ENCODE measurements at regions not wholly inside any gene's neighbourhood (a gene's known extent, or its start where the extent isn't known, plus 50 kb on each side); places are given as distances from the start of the nearest gene placed in this dataset.
"Not testable (repeated sequence)": the region's sequence is repeated elsewhere in the genome, so short reads cannot be mapped to it uniquely, and the experiment has no call there.

DNA sequence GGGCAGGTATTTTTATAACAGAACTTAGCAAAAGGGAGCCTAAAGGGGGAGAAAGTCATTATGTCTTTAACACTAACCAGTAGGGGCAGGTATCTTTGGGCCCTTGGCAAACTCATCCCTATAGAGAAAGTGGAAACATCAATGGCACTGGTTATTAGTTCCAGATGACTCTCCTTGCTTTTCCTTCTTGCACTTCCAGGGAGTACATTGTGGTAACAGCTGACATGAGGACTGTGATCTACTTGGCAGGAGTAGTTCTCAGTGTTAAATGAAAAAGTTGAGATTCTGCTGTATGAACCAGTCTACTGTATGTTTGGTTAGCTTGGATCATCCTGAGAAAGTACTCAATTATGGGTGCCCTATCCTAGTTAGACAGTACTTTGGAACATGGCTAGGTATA lies 93.6 kb downstream of the ATXN3L start:
- POLR2A ChIA-PET, result no interaction called here
- CTCF ChIA-PET, result no interaction called here

DNA sequence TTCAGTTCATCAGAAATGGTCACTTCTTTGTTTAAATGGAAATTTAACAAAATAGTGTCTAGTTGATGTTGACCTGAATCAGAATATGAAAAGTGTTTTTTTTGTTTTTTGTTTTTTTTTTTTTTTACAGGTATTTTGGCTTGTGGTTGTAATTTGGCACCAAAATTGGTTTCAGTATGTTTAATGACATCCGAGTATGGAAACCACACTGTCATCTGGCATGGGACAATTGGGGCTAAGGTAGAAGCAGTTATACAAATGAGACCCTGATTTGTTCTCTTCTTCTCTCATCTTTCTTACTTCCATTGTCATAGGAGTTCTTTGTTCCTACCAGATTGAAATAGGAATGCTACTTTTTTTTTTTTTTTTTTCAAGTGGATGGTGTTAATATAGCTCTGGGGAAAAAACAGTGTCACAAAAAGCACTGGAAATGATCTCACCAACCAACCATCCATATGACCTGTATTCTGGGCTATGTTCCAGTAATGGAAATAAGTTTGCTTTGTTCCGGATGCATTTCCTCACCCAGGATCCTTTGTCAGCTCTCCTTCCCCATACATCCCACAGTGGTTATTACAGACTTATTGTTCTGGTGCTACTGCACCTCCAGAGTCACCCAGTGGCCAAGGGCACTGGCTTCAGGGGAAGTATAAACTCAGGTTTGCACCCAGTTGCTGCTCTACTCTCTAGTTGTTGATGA lies 95.8 kb downstream of the ATXN3L start:
- CTCF ChIA-PET, result interaction anchor here (0.7 kb wide), 1 partner anchor 161 kb away, joined by 3 read pairs; no protein-coding TSS in a partner anchor
- POLR2A ChIA-PET, result interaction anchor here (0.6 kb wide), 1 partner anchor 73 kb away, joined by 3 read pairs; no protein-coding TSS in a partner anchor

DNA sequence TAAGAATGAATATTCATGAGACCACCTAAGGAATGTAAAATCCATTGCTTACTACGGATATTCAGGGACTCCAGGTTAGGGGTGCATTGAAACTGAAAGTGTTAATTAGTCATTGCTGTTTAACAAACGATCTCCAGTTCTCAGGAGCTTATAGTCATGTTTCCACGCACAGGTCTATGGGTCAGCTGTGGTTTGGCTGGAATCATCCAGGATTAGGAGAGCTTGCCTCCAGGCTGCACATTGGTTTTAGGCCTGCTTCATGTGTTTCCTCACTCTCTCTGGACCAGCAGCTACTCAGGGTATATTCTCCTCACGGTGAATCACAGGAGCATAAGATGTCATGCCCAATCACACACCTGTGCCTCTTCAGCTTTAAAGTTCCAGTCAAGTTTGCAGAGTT lies 98.9 kb downstream of the ATXN3L start:
- CTCF ChIA-PET, result no interaction called here

DNA sequence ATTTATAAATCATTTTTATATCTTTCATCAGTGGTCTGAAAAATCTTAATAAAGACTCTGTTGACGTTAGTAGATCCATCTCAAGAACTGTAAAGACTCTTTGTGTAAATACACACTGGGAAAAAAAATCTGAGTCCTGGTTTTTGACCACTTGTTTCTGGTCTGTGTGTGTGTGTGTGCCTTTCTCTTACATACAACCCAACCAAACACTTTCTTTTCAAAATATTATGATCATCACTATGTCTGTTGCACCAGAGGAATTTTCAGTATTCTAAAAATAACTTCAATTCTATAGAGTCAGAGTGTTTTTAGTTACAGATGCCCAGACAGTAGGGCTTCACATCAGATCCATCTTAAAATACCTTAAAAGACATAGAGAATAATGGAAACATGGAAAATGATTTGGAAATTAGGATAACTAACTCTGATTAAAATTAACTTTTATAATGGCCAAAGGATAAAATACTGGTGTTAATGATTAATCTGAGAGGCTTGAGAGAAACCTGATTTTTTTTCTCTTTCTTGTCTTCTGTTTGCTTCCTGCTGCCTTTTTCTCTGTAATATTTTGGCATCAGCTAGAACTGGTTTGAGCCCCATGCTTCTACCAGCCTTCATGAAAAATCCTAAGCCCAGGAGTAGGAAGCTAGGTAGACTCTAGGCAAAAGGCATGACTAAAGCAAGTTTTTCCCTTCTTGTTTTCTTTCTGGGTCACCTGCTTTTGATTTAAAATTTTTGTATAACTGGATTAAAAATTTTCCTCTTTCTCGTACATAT lies 99.7 kb downstream of the ATXN3L start:
- ChIA-PET CTCF (no interaction called here), POLR2A (interaction anchor here (0.6 kb wide), 1 partner anchor 41 kb away, joined by 3 read pairs; no protein-coding TSS in a partner anchor)

More for the DNA sequence above, 98.9 kb downstream of the ATXN3L start:
- POLR2A ChIA-PET, result interaction anchor here (0.6 kb wide), 1 partner anchor 40 kb away, joined by 3 read pairs; no protein-coding TSS in a partner anchor

DNA sequence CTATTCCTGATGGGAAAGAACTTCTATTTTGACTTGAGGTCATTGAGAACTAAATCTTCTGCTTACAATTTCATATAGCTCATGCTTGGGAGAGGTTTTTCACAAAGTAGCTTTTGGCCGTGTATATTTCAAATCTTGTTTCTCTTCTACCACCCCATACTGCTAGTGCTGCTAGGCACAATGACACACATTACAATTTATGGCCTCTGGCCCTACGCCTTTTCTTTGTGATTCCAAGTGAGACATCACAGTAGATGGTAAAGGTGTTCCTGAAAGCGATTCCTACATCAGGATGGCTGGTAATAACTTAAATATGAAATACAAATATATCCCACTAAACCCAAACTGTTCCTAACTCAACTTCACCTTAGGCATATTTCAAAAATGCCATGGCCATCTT lies 101.1 kb downstream of the ATXN3L start:
- POLR2A ChIA-PET, result no interaction called here
- CTCF ChIA-PET, result no interaction called here

DNA sequence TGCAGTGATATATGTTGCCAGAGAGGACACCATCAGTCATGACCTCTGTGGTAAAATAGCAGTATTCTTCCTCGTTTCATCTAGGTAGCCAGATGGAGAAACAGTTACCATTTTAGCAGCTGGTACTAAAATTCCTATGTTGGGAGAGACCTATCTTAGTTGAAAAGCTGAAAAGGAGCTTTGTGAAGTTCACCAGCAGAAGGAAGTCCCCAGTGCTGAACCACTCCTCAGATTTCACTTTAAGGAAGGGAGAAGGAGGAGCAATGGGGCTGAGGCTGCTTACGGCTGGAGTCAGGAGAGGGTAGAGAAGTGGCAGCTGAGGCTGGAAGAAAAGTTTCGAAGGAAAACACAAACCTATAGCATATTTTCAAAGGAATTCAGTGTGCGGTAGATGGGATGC lies 103.7 kb downstream of the ATXN3L start:
- CTCF ChIA-PET, result no interaction called here
- POLR2A ChIA-PET, result no interaction called here

DNA sequence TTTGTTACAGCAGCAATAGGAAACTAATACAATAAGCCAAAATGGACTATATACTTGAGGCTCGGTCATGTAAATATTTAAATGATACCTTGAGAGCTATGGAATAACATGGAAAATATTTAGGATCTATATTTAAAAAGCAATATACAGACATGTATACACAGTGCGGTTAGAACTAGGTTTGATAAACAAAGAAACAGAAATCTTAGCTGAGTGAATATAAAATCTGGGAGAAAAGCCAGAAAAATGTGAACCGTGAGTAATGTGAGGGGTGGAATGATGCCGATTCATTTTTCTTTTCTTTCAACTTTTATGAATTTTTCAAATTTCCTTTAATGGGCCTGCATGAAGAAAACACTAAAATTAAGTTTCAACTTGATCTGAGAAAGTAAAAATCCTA lies 104.1 kb downstream of the ATXN3L start:
- ChIA-PET CTCF (no interaction called here), POLR2A (no interaction called here)

DNA sequence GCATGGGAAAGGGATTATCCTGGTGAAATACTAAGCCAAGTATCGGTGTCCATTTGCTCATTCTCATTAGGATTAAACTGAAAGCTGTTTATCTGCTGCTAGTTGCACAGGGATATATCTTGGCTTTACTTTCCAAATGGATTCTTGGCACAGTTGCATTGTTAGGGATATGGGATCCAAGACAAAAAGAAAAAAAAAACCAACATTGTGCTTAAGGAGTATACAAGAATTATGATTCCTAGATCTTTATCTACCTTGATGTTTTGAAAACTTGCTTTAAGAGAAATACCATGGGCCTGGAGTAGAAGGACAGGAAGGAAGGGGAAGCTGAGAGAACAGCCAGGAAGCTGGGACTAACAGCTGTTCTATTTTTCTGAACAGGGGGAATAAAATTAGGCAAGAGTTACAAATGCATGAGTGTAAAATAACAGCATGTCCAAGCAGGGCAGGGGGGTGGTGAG lies 107.6 kb downstream of the ATXN3L start:
- ChIA-PET CTCF (no interaction called here), POLR2A (no interaction called here)

DNA sequence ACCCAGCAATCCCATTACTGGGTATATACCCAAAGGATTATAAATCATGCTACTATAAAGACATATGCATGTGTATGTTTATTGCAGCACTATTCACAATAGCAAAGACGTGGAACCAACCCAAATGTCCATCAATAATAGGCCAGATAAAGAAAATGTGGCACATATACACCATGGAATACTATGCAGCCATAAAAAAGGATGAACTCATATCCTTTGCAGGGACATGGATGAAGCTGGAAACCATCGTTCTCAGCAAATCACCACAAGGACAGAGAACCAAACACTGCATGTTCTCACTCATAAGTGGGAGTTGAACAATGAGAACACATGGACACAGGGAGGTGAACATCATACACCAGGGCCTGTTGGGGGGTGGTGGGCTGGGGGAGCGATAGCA lies 109.7 kb downstream of the ATXN3L start:
- CTCF ChIA-PET, POLR2A ChIA-PET: not testable (repeated sequence)

DNA sequence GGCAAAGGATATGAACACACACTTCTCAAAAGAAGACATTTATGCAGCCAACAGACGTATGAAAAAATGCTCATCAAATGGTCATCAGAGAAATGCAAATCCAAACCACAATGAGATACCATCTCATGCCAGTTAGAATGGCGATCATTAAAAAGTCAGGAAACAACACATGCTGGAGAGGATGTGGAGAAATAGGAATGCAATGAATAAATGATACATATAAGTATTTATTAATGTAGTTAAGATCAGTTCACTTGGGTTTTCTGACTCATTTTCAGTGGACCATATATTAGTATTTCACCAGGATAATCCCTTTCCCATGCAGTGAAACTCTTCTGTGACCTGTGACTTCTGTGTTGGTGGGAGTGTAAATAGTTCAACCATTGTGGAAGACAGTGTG lies 110.1 kb downstream of the ATXN3L start:
- CTCF ChIA-PET, POLR2A ChIA-PET: not testable (repeated sequence)

DNA sequence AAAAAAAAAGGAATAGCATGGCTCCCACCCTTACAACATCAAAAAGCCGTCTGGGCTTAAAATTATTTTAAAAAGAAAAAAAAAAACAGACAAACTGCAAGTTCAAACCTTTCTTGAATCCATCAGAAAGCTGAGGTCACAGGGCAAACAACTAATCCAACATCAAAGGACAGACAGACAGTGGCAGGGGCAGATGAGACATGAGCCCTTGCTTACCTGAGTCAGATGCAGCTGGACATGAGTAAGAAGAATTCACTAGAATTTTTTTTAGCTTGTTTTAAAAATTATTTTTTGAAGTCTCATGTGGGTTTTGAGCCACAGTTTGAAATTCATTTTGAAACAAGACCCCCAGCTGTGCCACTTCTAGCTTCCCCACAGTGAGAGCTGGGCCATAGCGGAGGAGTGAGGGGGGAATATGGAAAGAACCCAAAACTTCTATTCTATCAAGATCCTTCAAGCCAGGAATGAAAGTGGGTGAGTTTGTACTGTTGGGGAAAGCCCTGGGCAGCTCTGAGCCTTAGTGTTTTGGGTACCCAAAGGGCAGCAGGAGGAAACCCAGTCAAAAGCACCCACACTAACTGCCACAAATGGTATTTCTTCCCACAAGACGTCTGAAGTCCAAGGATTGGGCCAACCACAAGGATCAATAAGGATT lies 111.4 kb downstream of the ATXN3L start:
- CTCF ChIA-PET, result interaction anchor here (0.7 kb wide), 1 partner anchor 159 kb away, joined by 3 read pairs; no protein-coding TSS in a partner anchor
- POLR2A ChIA-PET, result no interaction called here

DNA sequence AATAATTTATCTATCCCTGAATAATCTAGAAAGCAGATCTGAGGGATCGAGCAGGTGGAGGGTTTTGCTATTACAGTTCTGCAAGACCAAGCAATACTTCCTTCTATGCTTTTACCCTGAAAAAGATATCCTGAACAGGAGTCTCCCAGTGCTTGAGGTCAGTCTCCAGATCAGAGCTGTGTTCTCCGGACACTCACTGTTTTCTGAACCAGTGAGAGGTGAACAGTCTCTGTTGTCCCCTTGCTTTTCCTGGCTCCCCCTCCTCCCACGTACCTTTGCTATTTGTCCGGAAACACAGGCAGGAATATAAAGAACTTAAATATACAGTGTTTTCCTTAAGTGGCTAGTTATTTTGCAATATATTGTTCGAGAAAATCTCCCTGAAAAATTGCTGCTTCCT lies 116.6 kb downstream of the ATXN3L start:
- CTCF ChIA-PET, result no interaction called here
- POLR2A ChIA-PET, result no interaction called here

DNA sequence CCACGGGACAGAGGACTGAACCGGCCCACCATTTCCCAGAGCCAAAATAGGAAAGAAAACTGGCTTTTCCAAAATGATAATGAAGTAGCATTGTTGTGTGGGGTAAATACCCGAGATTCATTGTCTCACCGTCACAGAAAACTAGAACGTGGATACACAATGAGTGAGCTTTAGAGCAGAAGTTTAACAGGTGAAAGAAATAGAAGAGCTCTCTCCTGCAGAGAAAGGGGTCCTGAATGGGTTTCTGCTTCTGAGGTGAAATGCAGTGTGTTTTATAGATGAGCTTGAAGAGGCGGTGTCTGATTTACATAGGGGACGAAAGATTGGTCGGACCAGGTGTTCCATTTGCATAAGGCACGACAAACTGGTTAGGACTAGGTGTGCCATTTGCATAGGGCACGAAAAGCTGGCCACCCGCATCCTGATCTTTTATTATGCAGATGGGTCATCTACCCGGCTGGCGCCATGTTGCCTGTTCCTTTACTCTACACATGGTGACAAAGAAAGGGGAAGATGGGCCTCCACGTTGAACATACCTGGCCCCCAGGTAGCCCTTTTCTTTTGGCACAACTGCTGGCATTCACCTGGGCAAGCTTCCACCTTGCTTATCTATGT lies 118.1 kb downstream of the ATXN3L start:
- ChIA-PET CTCF (no interaction called here), POLR2A (no interaction called here)

DNA sequence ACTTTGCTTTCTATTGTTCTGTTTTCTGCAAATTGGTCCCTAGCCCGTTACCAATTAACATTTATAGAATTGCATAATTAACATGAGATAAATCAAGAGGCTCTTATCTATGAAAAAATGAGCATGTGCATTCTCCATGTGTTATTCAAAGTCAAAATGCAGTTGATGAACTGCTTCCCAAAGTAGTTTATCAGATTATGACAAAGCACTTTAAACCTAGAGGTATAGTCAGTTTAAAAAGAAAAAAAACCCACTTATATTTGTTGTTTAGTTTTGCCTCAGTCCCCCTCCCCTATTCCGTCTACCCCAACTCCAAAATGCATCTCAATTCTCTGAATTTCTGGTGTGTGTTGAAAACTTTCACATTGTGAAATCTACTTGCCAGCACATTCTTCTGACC lies 119.5 kb downstream of the ATXN3L start:
- POLR2A ChIA-PET, result no interaction called here
- CTCF ChIA-PET, result no interaction called here

DNA sequence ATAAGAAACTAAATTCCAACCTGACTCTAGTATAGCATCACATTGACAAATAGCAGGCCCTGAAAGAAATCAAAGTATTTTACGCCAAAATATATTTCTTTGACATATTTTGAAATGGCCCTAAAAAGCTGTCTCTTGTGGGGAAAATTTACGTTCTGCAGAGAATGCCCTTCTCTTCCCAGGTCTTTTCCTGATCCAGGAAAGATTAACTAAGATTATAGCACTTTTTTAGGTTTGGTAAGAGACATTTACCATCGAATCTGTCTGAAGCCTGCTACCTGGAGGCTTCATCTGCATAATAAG lies 121.1 kb downstream of the ATXN3L start:
- ChIA-PET CTCF (no interaction called here), POLR2A (no interaction called here)

DNA sequence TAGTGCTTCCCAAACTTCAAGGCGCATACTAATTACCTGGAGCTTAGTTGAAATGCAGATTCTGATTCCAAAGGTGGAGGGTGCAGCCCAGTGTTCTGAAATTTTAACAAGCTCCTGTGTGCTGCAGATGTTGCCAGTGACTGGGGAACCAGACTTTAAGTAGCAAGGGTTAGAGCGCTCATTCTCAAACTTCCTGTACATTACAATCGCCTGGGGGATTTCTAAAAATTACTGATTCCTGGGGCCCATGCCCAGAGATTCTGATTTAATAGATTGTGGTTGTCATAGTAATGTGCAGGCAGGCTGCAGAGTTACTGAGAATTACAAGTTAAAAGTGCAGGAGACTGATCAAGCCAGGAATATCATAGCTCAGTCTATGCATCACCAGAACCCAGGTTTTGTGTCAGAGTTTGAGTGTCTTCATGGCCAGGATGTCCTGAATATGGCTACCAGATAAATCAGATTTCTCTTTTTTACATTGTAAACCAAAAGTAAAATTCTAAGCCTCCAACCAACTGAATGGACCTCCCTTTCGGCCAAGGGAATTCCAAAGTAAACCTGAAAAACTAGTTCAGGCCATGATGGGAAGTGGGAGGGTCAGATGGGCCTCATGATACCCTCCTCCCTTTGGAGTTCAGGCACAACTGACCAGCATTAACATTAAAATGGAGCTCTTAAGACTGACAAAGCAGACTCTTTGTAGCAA lies 121.6 kb downstream of the ATXN3L start:
- ChIA-PET POLR2A (no interaction called here), CTCF (no interaction called here)

DNA sequence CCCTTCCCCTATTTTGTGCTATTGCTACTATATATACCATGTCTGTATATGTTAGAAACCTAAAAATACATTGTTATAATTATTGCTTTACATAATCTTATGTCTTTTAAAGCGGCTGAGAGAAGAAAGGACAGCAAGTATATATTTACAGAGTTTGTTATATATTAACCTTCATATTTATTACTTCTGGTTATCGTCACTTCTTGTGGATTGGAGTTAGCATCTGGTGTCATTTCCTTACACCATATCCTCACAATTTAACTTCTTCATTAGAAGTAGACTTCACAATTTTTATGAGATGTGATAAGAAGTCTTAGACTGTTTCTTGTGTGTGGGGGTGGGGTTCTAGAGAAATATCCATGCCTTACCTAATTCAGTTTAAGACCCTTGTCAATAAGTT lies 123.1 kb downstream of the ATXN3L start:
- POLR2A ChIA-PET, result no interaction called here
- CTCF ChIA-PET, result no interaction called here

DNA sequence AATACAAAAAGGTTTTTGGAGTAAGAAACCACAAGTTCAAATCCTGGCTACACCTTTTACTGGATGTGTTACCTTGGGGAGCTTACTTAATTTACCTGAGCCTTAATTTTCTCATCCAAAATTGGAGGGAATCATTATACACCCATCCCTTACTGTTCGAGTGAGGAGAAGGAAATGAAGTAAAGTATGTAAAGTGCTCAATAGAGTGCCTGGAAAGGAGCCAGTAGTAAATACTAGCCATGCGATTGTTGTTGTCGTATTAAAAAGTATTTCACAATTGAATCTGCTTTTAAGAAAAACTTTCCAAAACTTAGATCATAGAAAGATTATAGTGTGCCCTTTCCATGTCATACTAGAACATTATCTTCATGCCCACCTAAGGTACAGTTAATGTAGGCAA lies 124.5 kb downstream of the ATXN3L start:
- CTCF ChIA-PET, result no interaction called here
- POLR2A ChIA-PET, result no interaction called here

DNA sequence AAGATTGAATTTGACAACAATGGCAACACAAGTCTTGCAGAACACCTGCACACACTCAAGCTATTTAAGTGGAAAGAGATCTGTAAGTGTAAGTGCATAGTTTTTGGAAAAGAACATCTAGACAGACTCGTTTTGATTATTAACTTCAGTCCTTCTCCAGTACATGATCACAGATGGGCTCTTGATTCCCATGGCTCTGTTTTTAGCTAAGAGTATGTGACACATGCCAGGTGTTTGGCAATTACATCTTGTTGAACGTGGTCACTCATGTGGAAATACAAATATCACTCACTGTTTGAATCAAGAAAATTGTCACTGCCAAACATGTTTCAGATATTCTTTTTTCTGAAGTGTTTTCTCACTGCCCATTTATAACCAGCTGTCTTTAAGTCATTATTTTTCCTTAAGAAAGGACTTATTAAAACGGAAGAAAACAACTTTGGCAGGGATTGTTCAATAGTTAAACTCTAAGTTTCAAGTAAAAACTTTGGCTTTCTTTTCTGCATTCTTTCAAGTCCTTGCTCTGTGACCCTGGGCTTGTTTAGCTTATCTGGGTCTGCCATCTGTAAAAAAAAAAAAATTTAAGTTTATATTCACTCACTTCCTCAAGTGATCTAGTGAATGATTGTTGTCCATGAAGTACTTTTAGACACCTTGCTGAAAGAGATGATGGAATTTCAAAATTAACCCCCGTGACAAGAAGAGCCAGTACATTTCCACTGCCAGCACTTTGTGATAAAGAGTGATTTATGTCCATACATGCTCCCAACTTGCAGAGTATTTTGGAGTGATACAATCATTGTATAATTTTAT lies 125.4 kb downstream of the ATXN3L start:
- ChIA-PET POLR2A (no interaction called here), CTCF (interaction anchor here (0.9 kb wide), 1 partner anchor 247 kb away, joined by 3 read pairs; no protein-coding TSS in a partner anchor)

All from activated CD8-positive, alpha-beta memory T cell treated with anti-CD3 and anti-CD28 coated beads for 36 hours (primary cell).